GM19193 (cell line): ENCODE measurements at regions not wholly inside any gene's neighbourhood (a gene's known extent, or its start where the extent isn't known, plus 50 kb on each side); places are given as distances from the start of the nearest gene placed in this dataset.

Source experiments
- POLR2A ChIP-seq: IDR thresholded peaks from 4 replicates; pipeline ENCODE4 v1.6.1; 2011; ENCODE audit not compliant: insufficient read depth, insufficient read length; ENCODE audit errors: extremely low read depth

- no peak for TF ChIP-seq POLR2A
These were observed 223.3 kb upstream of the CCDC54 start for GRCh38 chr3:107153981-107154380.

DNA sequence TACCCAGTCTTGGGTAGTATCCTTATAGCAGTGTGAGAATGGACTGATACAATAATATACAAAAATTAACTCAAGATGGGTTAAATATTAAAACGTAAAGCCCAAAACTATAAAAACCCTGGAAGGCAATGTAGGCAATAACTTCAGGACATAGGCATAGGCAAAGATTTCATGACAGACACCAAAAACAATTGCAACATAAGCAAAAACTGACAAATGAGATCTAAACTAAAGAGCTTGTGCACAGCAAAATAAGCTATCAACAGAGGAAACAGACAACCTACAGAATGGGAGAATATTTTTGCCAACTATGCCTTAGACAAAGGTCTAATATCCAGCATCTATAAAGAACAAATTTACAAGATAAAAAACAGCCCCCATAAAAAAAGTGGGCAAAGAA lies 204.8 kb upstream of the CCDC54 start:
- no peak for TF ChIP-seq POLR2A

DNA sequence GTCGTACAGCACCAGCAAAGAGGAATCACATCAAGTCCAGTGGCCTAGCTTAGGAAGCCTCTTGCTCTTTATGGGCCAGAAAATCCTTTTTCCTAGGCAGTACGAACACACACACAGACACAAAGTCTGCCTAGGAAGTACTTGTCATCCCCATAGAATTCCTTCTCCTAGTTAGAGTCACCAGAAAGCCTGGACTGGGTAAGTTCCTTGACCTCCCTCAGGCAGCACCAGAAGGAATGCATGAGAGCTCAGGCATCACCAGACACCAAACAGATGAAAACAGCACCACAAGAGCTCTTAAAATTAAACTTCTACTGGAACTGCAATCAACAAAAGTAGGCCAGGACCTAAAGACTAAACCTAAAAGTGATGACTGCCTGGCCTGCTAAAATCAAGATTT lies 192.9 kb upstream of the CCDC54 start:
- TF ChIP-seq POLR2A, result no peak

- TF ChIP-seq POLR2A, result no peak
These were observed 189.0 kb upstream of the CCDC54 start for GRCh38 chr3:107188262-107188661.

- TF ChIP-seq POLR2A, result no peak
These were observed 188.0 kb upstream of the CCDC54 start for GRCh38 chr3:107189158-107189791.

DNA sequence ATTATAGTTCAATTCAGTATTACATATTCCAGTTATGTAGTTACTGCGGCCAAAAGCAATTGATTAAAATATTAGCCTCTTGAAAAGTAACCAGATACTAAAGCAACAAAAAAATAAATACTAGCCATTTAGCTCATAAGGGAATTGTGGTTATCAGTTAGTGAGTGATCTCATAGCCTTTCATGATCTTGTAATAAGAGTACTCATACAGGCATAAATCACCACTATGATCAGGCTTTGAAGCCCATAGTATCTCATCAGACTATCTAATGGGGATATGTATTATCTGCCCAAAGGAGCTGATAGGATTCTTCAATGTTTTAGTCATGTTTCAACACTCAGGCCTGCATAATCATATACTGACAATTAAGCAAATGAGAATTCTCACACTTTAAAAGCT lies 184.1 kb upstream of the CCDC54 start:
- no peak for TF ChIP-seq POLR2A

DNA sequence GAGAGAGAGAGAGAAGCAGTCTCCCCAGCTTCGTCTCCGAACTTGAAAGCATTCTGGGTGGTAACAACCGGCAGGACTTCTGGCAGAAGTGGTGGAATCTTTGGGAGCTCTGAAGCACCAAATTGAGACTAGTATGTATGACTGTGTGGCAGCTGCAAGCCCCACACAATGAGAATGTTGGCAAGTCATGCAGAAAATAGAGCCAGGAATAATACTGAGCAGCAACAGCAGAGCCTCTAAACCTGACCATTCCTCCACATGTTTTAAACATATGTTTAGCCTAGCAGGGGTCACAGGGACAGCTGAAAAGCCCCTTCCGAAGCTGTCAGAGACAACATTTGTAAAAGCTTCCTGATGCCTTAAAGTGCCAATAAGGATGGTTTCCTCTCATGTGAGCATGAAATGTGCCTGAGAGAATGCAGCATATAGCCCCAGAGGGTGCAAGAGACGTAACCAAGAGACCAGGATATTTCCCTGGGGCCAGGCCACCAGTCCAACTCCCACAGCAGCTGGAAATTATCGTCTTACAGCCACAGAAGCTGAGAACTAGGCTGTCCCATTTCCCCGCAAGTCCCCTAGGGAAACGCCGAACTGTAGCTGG lies 178.6 kb upstream of the CCDC54 start:
- TF ChIP-seq POLR2A, result no peak

DNA sequence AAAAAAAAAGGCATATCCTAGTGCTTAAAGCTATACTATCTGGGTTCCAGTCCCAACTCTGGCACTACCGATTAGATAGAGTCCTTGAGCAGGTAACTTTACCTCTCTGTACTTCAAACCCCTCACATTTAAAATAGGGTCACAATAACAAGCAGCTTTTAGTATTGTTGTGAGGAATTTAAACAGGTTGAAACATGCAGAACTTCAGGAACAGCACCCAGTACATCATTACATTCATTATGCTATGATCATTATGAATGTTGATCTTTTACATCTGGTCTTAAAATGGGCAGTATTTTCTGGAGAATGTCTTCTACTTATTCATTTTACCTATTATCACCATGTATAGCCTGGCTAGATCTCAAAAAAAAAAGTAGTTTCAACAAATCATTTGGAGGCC lies 176.1 kb upstream of the CCDC54 start:
- no peak for TF ChIP-seq POLR2A

DNA sequence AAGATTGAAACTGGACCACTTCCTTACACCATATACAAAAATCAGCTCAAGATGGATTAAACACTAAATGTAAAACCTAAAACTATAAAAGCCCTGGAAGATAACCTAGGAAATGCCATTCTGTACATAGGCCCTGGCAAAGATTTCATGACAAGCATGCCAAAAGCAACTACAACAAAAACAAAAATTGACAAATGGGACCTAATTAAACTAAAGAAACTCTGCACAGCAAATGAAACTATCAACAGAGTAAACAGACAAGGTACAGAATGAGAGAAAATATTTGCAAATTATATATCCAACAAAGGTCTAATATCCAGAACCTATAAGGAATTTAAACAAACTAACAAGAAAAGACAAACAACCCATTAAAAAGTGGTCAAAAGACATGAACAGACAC lies 173.1 kb upstream of the CCDC54 start:
- TF ChIP-seq POLR2A, result no peak

- TF ChIP-seq POLR2A, result no peak
These were observed 171.9 kb upstream of the CCDC54 start for GRCh38 chr3:107205358-107205757.

GRCh38 chr3:107206141-107206540 lies 171.1 kb upstream of the CCDC54 start:
- TF ChIP-seq POLR2A, result no peak

GRCh38 chr3:107206945-107207344 lies 170.3 kb upstream of the CCDC54 start:
- TF ChIP-seq POLR2A, result no peak

- no peak for TF ChIP-seq POLR2A
These were observed 169.1 kb upstream of the CCDC54 start for GRCh38 chr3:107208100-107208499.

- TF ChIP-seq POLR2A, result no peak
These were observed 168.4 kb upstream of the CCDC54 start for GRCh38 chr3:107208796-107209195.

DNA sequence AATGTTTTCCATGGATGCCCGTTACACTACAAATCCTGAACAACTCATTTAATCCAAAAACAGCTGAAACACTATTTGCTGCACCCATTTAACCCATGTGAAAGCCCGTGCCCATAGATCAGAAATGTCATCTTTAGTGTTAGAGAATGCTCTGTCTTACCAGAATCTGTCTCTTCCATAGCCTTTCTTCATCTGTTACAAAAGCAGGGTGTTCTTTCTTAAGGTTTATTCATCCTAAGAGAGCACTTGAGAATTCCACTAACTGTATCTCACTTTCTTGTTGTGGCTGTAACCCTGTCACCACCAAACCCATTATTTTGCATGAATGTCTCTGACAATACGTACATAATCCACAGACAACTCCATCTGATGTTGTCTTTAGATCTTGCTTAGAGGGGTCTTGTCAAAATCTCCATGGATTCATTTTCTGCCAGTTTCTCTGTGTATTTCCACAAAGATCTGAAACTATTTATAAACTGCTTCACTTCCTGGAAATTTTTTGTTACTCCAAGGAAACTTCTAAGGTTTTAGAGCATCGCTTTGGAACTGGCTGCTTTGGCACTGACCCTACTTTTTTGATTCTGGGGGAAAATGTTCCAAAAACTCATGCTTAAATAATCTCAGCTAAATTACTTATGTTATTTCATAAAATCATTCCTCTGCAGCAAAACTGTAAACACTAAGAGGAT lies 167.8 kb upstream of the CCDC54 start:
- TF ChIP-seq POLR2A, result no peak

- TF ChIP-seq POLR2A, result no peak
These were observed 165.6 kb upstream of the CCDC54 start for GRCh38 chr3:107211608-107212007.
